ENCODE measurements at regions not wholly inside any gene's neighbourhood (a gene's known extent, or its start where the extent isn't known, plus 50 kb on each side); places are given as distances from the start of the nearest gene placed in this dataset.

- no peak overlapping the region for H3K4me3 ChIP-seq (replicated peaks; ENCODE audit: low read depth, low read length)
- DNase-seq (ENCODE audit: low read depth), result no peak
- TF ChIP-seq, protein P1, sequence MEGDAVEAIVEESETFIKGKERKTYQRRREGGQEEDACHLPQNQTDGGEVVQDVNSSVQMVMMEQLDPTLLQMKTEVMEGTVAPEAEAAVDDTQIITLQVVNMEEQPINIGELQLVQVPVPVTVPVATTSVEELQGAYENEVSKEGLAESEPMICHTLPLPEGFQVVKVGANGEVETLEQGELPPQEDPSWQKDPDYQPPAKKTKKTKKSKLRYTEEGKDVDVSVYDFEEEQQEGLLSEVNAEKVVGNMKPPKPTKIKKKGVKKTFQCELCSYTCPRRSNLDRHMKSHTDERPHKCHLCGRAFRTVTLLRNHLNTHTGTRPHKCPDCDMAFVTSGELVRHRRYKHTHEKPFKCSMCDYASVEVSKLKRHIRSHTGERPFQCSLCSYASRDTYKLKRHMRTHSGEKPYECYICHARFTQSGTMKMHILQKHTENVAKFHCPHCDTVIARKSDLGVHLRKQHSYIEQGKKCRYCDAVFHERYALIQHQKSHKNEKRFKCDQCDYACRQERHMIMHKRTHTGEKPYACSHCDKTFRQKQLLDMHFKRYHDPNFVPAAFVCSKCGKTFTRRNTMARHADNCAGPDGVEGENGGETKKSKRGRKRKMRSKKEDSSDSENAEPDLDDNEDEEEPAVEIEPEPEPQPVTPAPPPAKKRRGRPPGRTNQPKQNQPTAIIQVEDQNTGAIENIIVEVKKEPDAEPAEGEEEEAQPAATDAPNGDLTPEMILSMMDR (IDR thresholded peaks at IDR 0.05; ENCODE audit: low read length, missing control alignments), result no peak
Observed at GRCh38 chr4:181204109-181204508, 1039.1 kb upstream of the TENM3 start.

DNA sequence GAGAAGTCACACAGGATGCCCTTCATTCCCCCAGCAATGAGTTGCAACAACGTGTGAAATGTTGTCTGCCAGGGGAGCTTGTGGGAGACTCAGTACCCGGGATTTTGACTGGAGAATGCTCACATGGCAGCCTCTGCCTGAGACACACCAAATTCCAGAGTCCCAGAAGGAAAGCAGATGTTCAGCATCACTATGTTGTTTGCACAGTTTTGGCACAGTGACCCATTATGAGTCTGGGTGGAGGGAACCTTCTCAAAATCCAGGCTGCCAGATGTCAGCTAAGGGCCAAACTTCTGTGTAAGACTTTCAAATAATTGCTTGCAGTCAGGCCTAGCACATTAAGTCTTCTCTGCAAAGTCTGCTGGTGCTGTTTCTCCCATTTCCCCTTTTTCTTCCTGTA is 1029.7 kb upstream of the TENM3 start:
- TF ChIP-seq, protein P1 (IDR thresholded peaks at IDR 0.05; ENCODE audit: low read length, missing control alignments), result no peak
- H3K4me3 ChIP-seq (replicated peaks; ENCODE audit: low read depth, low read length), result no peak overlapping the region

GRCh38 chr4:181216501-181216900 is 1026.7 kb upstream of the TENM3 start:
- no peak overlapping the region for H3K4me3 ChIP-seq (replicated peaks; ENCODE audit: low read depth, low read length)
- no peak for DNase-seq (ENCODE audit: low read depth)
- TF ChIP-seq, protein P1 (IDR thresholded peaks at IDR 0.05; ENCODE audit: low read length, missing control alignments), result no peak

More for the DNA sequence above, 1029.7 kb upstream of the TENM3 start:
- no peak for DNase-seq (ENCODE audit: low read depth)

- DNase-seq (ENCODE audit: low read depth), result no peak
- H3K4me3 ChIP-seq (replicated peaks; ENCODE audit: low read depth, low read length), result no peak overlapping the region
- TF ChIP-seq, protein P1 (IDR thresholded peaks at IDR 0.05; ENCODE audit: low read length, missing control alignments), result no peak
Observed at GRCh38 chr4:181219783-181220416, 1023.3 kb upstream of the TENM3 start.

GRCh38 chr4:181224852-181225251 is 1018.4 kb upstream of the TENM3 start:
- no peak for DNase-seq (ENCODE audit: low read depth)
- no peak overlapping the region for H3K4me3 ChIP-seq (replicated peaks; ENCODE audit: low read depth, low read length)
- TF ChIP-seq, protein P1 (IDR thresholded peaks at IDR 0.05; ENCODE audit: low read length, missing control alignments), result no peak

GRCh38 chr4:181225616-181226261 is 1017.5 kb upstream of the TENM3 start:
- TF ChIP-seq, protein P1 (IDR thresholded peaks at IDR 0.05; ENCODE audit: low read length, missing control alignments), result no peak
- H3K4me3 ChIP-seq (replicated peaks; ENCODE audit: low read depth, low read length), result no peak overlapping the region
- DNase-seq (ENCODE audit: low read depth), result no peak
